ENCODE measurements at regions not wholly inside any gene's neighbourhood (a gene's known extent, or its start where the extent isn't known, plus 50 kb on each side); places are given as distances from the start of the nearest gene placed in this dataset.
A peak's percentile ranks its signal among the peaks of the same experiment; 100 is the strongest.

GRCh38 chr11:79864882-79865281 lies 424.1 kb upstream of the TENM4 start:
- no peaks in the 10 kb centered on the region for H3K36me3 ChIP-seq (ENCODE audit: control insufficient read depth, insufficient read depth, low read length)
- POLR2A ChIA-PET: no interaction called here
- H3K4me1 ChIP-seq (ENCODE audit: control insufficient read depth, insufficient read depth, low read length): no peaks in the 10 kb centered on the region
- ATAC-seq (no peak), DNase-seq (ENCODE audit: low read depth, low spot score) (no peak)
- no TSS peak for BruUV-seq (replicated peaks)
- peak overlapping the region in 1 of 2 experiments; percentile 31; a peak in 2 of 4 replicates for H3K4me3 ChIP-seq (ENCODE audit: low read depth in 2 of 2, low read length in 2 of 2)
- CTCF ChIA-PET: no interaction called here
- TF ChIP-seq TCF7L2 (IDR thresholded peaks at IDR 0.05; ENCODE audit: low read depth, low read length) (no peak), SIN3A (IDR thresholded peaks at IDR 0.05; ENCODE audit: borderline replicate concordance, insufficient read depth, low read depth, low read length) (no peak), REST (IDR thresholded peaks at IDR 0.05; ENCODE audit: insufficient read depth in 1 of 2, low read depth in 2 of 2, low read length in 1 of 2) (no peak), POLR2AphosphoS5 (IDR thresholded peaks at IDR 0.05; ENCODE audit: low read depth, low read length) (no peak), CTCF (IDR thresholded peaks at IDR 0.05) (no peak)
- H3K9me3 ChIP-seq (ENCODE audit: control insufficient read depth, insufficient read depth, low read depth, low read length): no peaks in the 10 kb centered on the region
- in situ Hi-C loops (cut with HindIII; ENCODE audit: low pct_unique_long_range_greater_than_20kb, low sequenced_read_pairs): no loop called here
- intact Hi-C loops (cut with micrococcal nuclease; ENCODE audit: unreplicated experiment): no loop called here
- H3K27ac ChIP-seq (ENCODE audit: low read length): no peak overlapping the region
- no peaks in the 10 kb centered on the region for H3K27me3 ChIP-seq (ENCODE audit: control insufficient read depth, insufficient read depth, low read length)

- ATAC-seq (no peak), DNase-seq (ENCODE audit: low read depth, low spot score) (no peak)
- Histone ChIP-seq H3K27ac (ENCODE audit: low read length) (no peak overlapping the region), H3K36me3 (ENCODE audit: control insufficient read depth, insufficient read depth, low read length) (no peaks in the 10 kb centered on the region), H3K27me3 (ENCODE audit: control insufficient read depth, insufficient read depth, low read length) (no peaks in the 10 kb centered on the region), H3K4me3 (ENCODE audit: low read depth in 2 of 2, low read length in 2 of 2) (no peak overlapping the region), H3K4me1 (ENCODE audit: control insufficient read depth, insufficient read depth, low read length) (no peaks in the 10 kb centered on the region), H3K9me3 (ENCODE audit: control insufficient read depth, insufficient read depth, low read depth, low read length) (no peaks in the 10 kb centered on the region)
- intact Hi-C loops (cut with micrococcal nuclease; ENCODE audit: unreplicated experiment) (no loop called here), in situ Hi-C loops (cut with HindIII; ENCODE audit: low pct_unique_long_range_greater_than_20kb, low sequenced_read_pairs) (no loop called here)
- POLR2A ChIA-PET: interaction anchor here (0.6 kb wide), 1 partner anchor 782 kb away, joined by 3 read pairs; no protein-coding TSS in a partner anchor
- no TSS peak for BruUV-seq (replicated peaks)
- TF ChIP-seq SIN3A (IDR thresholded peaks at IDR 0.05; ENCODE audit: borderline replicate concordance, insufficient read depth, low read depth, low read length): no peak
- TF ChIP-seq POLR2AphosphoS5 (IDR thresholded peaks at IDR 0.05; ENCODE audit: low read depth, low read length): no peak
- no peak for TF ChIP-seq REST (IDR thresholded peaks at IDR 0.05; ENCODE audit: insufficient read depth in 1 of 2, low read depth in 2 of 2, low read length in 1 of 2)
- TF ChIP-seq TCF7L2 (IDR thresholded peaks at IDR 0.05; ENCODE audit: low read depth, low read length): no peak
- TF ChIP-seq CTCF (IDR thresholded peaks at IDR 0.05): no peak
- CTCF ChIA-PET: no interaction called here
Observed at GRCh38 chr11:79860336-79860735, 419.5 kb upstream of the TENM4 start.

Data from Panc1 (cell line).